ENCODE measurements at regions not wholly inside any gene's neighbourhood (a gene's known extent, or its start where the extent isn't known, plus 50 kb on each side); places are given as distances from the start of the nearest gene placed in this dataset.
"Not testable (repeated sequence)": the region's sequence is repeated elsewhere in the genome, so short reads cannot be mapped to it uniquely, and the experiment has no call there.

DNA sequence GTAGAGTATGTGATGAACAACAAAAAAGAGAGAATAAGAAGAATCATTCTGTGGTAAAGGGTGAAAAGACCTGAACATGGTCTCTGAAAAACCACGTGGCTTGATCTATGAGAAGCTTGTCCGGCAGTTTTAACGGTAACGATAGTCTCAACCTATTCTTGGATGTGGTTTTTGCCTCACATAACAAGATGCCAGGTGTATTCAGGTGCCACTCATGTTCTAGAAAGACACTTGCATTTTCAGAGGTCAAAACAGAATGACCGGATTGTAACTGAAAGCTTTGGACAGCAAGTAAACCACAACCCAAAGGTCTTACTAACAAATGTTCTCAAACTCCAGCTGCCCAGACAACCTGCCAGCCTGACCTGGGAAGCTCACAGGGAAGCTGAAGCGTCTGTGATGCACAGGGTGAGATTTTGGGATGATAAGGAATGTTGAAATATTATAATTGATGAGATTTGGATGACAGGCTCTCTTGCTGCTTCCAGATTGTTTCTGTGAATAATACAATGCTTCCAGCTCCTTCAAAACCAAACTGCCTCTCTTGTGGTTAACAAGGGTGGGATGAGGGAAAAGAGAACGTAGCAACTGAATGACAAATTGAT is 137.4 kb upstream of the GRB10 start:
- intact Hi-C loops (cut with micrococcal nuclease), result no loop called here

DNA sequence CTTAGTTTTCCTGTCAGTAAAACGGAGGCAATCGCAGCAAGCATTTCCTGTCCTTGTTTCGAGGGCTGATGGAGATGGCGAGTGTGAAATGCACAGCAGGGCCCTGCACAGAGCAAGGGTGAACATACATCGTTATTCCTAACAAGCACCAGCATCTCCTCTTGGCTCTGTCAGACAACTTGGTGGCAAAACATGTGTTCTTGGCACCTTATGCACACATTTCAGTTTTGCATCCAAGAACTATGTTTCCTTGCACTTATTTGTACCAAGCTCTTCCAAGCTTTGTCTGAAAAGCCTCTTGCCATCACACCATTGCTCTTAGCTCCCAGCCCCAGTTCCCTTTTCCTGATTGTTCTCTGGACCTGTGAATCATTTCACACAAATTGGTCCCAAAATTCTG is 132.9 kb upstream of the GRB10 start:
- intact Hi-C loops (cut with micrococcal nuclease), result no loop called here

DNA sequence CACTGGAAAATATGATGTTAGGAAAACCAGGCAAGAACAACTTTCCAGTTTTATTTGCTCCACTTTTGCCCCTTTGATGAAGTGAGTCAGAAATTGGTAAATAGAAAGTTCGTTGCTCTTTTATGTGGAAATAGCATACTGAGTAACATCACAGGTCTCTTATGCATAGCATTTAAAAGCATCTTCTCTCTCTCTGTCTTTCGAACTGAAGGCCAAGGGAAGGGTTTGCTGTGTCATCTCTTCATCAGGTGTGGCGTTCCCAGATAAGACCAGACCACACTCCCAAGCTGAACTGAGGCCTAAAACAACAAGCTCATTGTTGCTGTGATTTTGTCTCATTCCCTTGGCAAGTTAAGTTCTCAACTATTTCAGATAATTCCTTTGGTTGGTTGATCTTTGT is 131.8 kb upstream of the GRB10 start:
- intact Hi-C loops (cut with micrococcal nuclease), result no loop called here

DNA sequence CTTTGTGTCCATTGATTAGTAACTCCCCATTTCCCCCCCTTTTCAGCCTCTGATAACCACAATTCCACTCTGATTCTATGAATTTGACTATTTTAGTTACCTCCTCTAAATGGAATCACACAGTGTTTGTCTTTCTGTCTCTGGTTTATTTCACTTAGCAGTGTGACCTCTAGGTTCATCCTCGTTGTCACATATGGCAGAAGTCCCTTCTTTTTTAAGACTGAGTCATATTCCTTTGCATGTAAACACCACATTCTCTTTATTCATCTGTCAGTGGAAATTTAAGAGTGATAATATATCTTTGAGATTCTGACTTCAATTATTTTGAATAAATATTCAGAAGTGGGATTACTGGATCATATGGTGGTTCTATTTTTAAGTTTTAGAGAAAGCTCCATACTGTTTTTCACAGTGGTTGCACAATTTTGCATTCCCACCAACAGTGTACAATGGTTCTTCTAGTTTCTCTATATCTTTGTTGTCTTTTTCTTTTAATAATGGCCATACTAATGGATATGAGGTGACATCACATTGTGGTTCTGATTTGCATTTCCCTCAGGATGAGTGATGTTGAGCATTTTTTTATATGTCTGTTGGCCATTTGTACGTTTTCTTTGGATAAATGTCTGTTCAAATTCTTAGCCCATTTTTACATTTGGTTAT is 126.1 kb upstream of the GRB10 start:
- intact Hi-C loops (cut with micrococcal nuclease), result no loop called here

DNA sequence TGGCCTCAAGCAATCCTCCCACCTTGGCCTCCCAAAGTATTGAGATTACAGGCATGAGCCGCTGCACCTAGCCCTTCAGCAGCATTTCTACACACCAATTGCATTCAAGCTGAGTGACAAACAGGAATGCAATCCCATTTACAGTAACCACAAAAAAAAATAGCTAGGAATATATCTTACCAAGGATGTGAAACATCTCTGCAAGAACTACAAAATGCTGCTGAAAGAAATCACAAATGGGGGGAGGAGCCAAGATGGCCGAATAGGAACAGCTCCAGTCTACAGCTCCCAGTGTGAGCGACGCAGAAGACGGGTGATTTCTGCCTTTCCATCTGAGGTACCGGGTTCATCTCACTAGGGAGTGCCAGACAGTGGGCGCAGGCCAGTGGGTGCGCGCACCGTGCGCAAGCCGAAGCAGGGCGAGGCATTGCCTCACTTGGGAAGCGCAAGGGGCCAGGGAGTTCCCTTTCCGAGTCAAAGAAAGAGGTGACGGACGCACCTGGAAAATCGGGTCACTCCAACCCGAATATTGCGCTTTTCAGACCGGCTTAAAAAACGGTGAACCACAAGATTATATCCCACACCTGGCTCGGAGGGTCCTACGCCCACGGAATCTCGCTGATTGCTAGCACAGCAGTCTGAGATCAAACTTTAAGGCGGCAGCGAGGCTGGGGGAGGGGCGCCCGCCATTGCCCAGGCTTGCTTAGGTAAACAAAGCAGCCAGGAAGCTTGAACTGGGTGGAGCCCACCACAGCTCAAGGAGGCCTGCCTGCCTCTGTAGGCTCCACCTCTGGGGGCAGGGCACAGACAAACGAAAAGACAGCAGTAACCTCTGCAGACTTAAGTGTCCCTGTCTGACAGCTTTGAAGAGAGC is 116.1 kb upstream of the GRB10 start:
- intact Hi-C loops (cut with micrococcal nuclease), result not testable (repeated sequence)

DNA sequence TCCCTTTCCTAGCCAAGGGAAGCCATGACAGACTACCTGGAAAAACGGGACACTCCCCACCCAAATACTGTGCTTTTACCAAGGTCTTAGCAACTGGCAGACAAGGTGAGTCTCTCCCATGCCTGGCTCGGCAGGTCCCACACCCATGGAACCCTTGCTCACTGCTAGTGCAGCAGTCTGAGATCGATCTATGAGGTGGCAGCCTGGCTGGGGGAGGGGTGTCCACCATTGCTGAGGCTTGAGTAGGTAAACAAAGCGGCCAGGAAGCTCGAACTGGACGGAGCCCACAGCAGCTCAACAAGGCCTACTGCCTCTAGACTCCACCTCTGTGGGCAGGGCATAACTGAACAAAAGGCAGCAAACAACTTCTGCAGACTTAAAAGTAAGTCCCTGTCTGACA is 104.4 kb upstream of the GRB10 start:
- intact Hi-C loops (cut with micrococcal nuclease), result not testable (repeated sequence)

DNA sequence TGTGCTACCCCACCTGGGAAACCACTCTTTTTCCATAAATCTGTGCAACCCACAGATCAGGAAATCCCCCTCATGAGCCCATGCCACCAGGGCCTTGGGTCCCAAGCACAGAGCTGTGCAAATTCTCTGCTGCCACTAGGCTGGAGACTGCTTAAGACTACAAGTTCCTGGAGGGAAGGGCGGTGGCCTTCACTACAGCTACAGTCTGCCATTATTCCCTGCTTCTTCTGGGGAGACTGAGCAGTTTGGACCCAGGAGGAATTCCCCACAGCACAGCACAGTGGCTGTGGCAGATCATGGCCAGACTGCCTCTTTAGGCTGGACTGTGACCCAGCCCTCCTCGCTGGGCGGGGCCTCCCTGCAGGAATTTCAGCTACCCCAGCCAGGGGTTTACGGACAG is 89.7 kb upstream of the GRB10 start:
- intact Hi-C loops (cut with micrococcal nuclease), result no loop called here

DNA sequence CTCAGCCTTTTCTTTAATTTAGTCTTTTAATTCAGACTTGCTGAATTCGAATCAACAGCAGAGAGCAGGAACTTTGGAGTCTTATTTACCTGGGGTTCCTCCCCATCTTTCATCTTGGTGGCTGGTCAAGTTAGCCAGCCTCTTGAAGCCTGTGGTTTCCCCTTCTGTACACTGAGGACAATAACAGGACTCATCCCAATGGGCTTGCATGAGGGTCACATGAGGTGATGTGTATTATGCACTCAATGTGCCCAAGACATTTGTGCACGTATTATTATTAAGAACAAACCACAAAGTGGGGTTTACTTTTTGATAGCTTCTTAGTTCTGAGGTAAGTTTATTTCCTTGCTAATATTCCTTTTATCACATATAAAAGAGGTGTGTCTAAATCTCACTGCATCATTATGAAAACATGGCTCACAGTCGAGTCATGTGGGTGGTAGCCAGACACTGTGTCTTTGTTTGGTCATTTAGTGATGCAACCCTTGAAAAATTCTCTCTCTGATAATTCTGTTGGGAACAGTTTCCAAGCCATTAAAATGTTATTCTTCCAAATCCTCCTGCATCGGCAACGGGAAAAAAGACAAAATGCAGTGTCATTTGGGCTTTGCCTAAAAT is 86.5 kb upstream of the GRB10 start:
- intact Hi-C loops (cut with micrococcal nuclease), result no loop called here

DNA sequence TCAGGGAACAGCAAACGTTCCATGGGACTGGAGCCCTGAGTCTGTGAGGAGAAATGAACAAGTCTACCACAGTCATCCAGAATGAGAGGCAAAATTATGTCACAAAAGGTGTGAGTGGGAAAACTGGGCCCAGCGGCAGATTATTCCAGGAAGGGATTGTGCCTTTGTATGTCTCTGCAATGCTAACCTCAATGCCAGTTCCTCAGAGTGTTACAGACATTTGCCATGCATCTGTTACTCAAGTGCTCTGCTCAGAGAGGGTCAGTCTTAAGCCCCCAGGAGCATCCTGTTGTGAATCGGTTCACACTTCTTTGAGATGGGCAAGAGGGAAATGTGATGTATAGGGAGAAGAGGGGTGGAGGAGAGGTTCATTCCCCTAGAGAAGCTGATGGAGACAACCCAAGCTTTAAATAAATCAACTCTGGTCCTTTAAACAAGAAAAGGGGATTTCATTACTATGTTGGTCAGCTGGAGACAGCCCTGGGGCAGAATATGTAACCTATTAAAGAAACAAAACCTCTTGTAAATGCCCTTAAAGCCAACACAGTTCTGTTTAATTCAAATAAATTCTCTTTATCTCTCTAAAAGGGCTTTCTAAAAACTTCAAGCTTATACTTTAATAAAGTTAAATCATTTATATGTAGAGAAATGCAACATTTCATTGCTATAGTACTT is 85.9 kb upstream of the GRB10 start:
- intact Hi-C loops (cut with micrococcal nuclease), result no loop called here

DNA sequence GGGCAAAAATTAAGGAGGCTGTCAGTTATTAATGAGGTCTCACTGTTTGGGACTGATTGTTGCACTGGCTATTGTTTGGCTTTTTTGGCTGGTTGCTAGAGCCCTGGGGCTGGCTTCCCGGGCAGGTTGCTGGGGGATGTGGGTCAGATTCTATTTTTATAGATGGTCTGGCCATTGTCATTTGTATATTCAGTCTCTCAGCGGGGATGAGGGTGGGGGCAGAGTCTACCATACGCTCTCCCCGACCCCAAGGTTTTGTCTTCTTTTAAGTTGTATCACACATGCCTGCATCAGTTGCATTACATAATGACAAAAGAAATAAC is 84.3 kb upstream of the GRB10 start:
- intact Hi-C loops (cut with micrococcal nuclease), result no loop called here

DNA sequence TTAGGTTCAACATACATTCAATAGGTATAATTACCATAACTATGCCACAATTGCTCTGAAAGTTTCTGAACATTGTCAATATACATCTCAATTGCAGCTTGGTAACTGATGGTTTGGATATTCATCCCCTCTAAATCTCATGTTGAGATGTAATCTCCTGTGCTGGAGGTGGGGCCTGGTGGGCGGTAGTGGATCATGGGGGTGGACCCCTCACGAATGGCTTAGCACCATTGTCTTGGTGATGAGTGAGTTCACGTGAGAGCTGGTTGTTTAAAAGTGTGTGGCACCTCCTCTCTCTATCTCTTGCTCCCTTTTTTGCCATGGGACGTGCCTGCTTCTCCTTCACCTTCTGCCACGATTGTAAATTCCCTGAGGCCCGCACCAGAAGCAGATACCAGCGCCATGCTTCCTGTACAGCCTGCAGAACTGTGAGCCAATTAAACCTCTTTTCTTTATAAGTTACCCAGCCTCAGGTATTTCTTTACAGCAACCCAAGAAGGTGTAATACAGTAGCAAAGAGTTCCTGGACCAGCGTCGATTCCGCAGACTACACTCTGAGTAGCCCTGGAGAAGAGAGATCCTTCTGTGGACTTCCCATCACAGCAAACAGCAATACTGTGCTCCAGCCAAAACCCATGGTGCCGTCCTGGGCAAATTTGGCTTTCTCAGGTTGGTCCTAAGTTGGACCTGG is 83.8 kb upstream of the GRB10 start:
- intact Hi-C loops (cut with micrococcal nuclease), result no loop called here

DNA sequence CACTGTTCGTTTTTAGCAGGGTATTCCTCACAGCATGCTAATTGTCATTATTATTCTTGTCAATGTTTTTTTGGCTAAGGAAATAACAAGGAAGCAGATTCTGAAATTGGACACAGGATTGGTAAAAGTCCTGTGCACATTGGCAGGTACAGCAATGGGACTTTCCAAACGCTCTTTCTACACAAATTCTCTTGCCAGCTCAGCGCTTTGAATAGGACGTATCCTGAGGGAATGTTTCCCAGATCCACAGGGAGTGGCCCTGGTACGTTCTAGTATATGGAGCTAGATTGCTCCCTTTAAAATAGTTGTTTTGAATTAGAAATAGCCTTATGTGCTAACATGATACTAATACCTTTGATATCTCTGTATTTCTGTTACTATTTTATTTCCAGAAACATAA is 82.8 kb upstream of the GRB10 start:
- intact Hi-C loops (cut with micrococcal nuclease), result no loop called here

DNA sequence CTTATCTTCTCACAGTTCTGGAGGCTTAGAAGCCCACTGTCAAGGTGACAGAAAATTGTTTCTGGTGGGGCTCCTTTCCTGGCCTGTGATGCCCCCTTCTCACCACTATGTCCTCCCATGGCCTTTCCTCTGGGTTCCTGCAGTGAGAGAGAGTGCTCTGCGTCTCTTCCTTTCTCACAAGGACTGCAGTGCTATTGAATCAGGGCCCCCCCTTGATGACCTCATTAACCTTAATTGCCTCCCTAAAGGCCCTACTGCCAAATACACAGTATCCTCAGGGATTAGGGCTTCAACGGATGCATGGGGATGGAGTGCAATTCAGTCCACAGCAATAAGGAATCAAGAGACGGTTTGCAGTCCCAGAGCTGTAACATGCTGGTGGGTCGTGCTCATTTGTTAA is 82.0 kb upstream of the GRB10 start:
- intact Hi-C loops (cut with micrococcal nuclease), result no loop called here

DNA sequence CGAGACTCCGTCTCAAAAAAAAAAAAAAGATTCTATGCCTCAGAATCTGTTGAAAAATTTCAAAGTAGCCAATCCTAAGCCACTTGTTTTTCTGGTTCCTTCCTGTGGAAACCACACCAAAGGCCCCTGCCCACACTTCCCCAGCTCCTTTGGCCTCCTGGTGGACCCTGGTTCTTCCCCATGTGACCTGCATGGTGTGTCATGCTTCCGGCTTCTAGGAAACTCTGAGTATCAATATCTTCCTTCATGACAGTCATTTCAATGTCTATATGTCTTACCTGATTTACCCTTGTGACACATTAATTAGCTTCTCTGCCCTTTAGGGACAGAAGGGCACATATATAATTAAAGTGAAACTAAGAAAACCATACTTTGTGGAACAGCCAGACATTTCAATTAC is 80.4 kb upstream of the GRB10 start:
- intact Hi-C loops (cut with micrococcal nuclease), result no loop called here

DNA sequence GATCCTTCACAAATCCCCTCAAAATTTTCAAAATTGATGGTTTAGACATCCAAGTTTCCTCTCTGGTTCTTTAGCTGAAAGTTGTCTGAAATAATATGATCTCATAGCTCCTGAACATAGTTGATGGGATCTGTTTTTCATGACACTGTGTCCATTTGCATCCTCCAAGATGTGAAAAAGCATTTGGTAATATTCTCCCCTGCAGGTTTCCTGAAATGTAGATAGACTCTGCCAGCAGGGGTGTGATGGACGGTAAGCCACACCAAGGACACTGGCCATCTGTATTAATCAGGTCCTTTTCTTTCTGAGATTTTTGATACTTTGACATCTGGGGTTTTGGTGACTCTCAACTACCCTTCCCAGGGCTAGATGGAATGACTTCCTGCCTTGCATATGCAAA is 79.6 kb upstream of the GRB10 start:
- intact Hi-C loops (cut with micrococcal nuclease), result no loop called here

DNA sequence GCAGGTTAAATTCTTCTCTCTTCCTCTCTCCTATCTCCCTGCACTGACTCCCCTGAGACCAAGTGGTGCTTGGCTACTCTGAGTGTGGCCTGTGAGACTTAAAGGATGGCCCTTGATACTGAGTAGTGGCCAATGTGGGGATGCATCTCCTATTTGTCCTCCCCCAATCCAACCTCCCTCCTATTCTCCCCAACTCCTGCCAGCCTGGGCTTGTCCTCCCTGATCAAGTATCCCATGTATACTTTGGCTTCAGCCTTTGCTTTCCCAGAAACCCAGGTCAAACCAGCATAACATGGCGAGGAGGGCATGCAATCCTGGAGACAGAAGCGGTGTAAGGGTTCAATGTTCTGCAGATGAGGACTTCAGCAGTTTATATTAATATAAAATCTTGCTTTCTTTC is 77.9 kb upstream of the GRB10 start:
- intact Hi-C loops (cut with micrococcal nuclease), result no loop called here

DNA sequence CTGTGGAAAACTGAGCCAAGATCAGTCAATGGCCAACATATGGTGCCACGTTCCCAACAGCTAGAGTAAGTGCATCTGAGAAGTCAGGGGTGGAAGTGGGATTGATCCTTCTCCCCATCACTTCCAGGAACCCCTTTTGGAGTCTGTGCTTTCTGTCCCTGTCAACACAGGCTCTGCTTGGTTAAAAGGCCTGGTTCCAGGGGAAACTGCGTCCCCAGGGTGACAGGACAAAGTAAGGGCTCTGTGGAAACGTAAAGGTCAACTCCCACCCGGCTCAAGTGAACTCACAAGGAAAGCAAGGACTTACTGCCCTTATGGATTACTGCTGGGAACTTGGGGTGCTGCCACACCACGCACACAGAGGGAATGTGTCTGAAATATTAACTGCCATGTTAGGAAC is 77.5 kb upstream of the GRB10 start:
- intact Hi-C loops (cut with micrococcal nuclease), result no loop called here

DNA sequence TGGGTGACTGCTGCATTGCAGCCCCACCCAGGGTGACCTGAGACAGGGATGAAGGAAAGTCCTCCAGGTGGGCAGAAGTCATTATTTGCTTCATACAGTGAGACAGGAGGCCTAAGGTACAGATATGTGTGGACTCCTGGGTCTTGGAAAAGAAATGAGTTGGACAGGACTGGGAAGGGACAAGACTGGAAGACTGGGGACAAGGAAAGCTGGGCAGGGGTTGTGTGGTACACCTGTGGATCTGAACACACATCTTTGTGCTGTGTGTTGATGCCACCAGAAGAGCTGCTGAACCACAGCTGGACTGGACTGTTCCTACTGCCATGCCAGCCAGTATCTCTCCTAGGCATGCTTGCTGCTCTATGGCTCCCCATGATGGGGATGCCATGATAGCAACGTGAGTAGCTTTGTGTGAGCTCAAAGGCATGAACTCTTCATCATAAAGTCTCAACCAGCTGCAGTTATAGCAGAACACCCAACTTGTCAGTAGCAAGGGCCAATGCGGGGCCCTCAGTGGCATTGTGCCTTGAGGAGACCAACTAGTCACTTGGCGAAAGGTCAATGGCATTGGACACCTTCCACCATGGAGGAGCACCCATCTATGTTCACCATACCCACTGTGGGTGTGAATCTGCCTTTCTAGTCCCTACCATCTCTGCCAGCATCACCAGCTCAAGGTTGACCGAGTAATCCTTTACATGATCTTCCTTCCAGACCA is 76.0 kb upstream of the GRB10 start:
- intact Hi-C loops (cut with micrococcal nuclease), result no loop called here

DNA sequence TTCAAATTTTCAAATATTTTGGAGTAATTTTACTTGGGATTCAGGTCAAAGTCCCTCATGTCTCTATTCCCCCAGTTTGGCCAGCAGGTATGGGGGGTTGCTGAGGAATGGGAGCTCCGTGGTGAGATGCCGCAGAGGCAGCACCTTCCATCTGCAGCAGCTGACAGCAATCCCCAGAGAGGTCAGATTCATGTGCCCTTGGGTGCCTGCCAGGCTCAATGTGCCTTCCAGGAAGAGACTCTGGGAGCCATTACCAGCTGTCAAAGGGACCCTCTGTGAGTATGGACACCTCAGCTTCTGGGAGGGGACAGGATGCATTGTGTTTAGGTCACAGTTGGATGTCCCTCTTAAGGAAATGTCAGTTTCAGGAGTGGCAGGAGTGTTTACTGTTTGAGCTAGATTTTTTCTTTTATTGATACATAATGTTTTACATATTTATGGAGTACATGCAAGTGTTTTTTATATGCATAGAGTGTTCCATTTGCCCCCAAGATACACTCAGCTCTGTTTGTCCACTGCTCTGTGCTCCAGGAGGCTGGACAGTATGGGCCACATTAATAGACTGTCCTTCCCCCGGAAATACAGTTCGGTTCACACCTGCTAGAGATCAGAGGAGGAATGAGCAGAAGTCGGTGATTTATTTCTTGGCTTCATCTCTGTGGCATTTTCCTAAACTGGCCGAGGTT is 75.3 kb upstream of the GRB10 start:
- intact Hi-C loops (cut with micrococcal nuclease), result no loop called here

DNA sequence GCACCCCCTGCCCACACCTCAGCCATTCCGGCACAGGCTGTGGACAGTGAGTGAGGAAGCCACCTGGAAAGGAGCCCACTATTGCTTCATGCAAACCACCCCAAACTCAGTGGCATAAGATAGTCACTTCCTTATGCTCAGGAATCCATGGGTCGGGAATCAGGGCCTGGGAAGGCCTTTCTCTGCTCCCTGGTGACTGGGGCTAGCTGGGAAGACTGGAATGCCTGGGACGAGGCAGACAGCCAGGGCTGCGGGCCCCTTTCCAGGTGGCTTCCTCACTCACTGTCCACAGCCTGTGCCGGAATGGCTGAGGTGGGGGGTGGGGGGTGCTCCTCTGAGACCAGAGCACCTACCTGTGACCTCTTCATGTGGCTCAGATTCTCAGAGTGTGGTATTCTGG is 74.1 kb upstream of the GRB10 start:
- intact Hi-C loops (cut with micrococcal nuclease), result no loop called here

Data from T-helper 1 cell treated with Interleukin-12 subunit alpha and Interleukin-12 subunit beta and Interleukin-4 antibody, amounts not matched to agents 30 ng/mL and 1 ng/mL, for 36 hours (primary cell).